ENCODE measurements at regions not wholly inside any gene's neighbourhood (a gene's known extent, or its start where the extent isn't known, plus 50 kb on each side); places are given as distances from the start of the nearest gene placed in this dataset.

DNA sequence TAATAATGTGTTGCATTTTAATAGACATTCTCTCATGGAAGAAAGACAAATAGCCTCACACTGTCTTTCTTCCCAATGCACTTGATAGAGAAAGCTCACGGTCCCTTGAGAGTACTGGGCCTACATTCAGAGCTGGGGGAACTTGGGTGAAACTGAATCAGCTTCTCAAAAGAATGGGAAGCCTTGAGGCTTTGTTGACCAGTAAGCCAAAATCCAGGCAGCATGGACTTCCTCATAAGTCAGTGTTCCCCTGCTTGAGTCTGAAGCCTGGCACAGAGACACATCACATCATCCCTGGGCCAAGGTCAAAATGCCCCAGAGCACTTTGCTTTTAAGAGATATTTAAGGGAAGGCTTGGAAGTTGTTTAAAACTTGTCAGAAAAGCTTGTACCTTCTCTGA, 302.2 kb upstream of the SALL1 start:
- H3K4me1 ChIP-seq (ENCODE audit: control insufficient read depth, insufficient read depth, low read length) = no peaks in the 10 kb centered on the region
- H3K9ac ChIP-seq (ENCODE audit: low read depth, low read length) = no peak overlapping the region
- no peaks in the 10 kb centered on the region for H3K9me3 ChIP-seq (ENCODE audit: control insufficient read depth, insufficient read depth, low read length)
- H3K27me3 ChIP-seq (ENCODE audit: control insufficient read depth, insufficient read depth, low read length) = no peaks in the 10 kb centered on the region
- no peak overlapping the region for H3K4me3 ChIP-seq (ENCODE audit: low read depth, low read length)
- no peaks in the 10 kb centered on the region for H3K36me3 ChIP-seq (ENCODE audit: control insufficient read depth, insufficient read depth, low read length)

- Histone ChIP-seq H3K36me3 (ENCODE audit: control insufficient read depth, insufficient read depth, low read length) (no peaks in the 10 kb centered on the region), H3K9ac (ENCODE audit: low read depth, low read length) (no peak overlapping the region), H3K27me3 (ENCODE audit: control insufficient read depth, insufficient read depth, low read length) (no peaks in the 10 kb centered on the region), H3K4me1 (ENCODE audit: control insufficient read depth, insufficient read depth, low read length) (no peaks in the 10 kb centered on the region), H3K4me3 (ENCODE audit: low read depth, low read length) (no peak overlapping the region), H3K9me3 (ENCODE audit: control insufficient read depth, insufficient read depth, low read length) (no peaks in the 10 kb centered on the region)
These were observed 299.8 kb upstream of the SALL1 start for GRCh38 chr16:51450909-51451308.

- H3K4me1 ChIP-seq (ENCODE audit: control insufficient read depth, insufficient read depth, low read length) = no peaks in the 10 kb centered on the region
- H3K9ac ChIP-seq (ENCODE audit: low read depth, low read length) = no peak overlapping the region
- no peak overlapping the region for H3K4me3 ChIP-seq (ENCODE audit: low read depth, low read length)
- no peaks in the 10 kb centered on the region for H3K36me3 ChIP-seq (ENCODE audit: control insufficient read depth, insufficient read depth, low read length)
- no peaks in the 10 kb centered on the region for H3K9me3 ChIP-seq (ENCODE audit: control insufficient read depth, insufficient read depth, low read length)
- H3K27me3 ChIP-seq (ENCODE audit: control insufficient read depth, insufficient read depth, low read length) = no peaks in the 10 kb centered on the region
These were observed 299.3 kb upstream of the SALL1 start for GRCh38 chr16:51450376-51450775.

DNA sequence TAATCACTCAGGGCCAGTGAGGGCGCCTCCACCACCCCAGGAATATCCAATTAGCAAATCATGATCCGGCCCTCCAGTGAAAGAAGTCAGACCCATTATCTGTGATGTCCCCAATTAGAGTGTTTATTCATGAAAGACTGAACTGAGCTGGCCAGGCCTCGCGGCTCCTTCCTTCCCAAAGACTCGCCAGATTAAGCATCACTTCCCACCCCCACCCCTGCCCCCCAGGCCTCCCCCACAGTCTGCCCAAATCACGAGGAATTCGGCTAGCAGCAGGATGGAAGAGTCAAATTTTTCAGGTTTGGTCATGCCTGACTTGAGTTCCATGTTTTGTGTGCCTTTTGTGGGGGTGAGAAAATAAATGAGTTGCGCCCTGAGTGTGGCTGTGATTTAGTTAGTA, 298.4 kb upstream of the SALL1 start:
- Histone ChIP-seq H3K4me3 (ENCODE audit: low read depth, low read length) (no peak overlapping the region), H3K36me3 (ENCODE audit: control insufficient read depth, insufficient read depth, low read length) (no peaks in the 10 kb centered on the region), H3K4me1 (ENCODE audit: control insufficient read depth, insufficient read depth, low read length) (no peaks in the 10 kb centered on the region), H3K9ac (ENCODE audit: low read depth, low read length) (no peak overlapping the region), H3K27me3 (ENCODE audit: control insufficient read depth, insufficient read depth, low read length) (no peaks in the 10 kb centered on the region), H3K9me3 (ENCODE audit: control insufficient read depth, insufficient read depth, low read length) (no peaks in the 10 kb centered on the region)

- Histone ChIP-seq H3K9me3 (ENCODE audit: control insufficient read depth, insufficient read depth, low read length) (no peaks in the 10 kb centered on the region), H3K36me3 (ENCODE audit: control insufficient read depth, insufficient read depth, low read length) (no peaks in the 10 kb centered on the region), H3K9ac (ENCODE audit: low read depth, low read length) (no peak overlapping the region), H3K4me1 (ENCODE audit: control insufficient read depth, insufficient read depth, low read length) (peaks cover 20% of the 10 kb centered on the region), H3K27me3 (ENCODE audit: control insufficient read depth, insufficient read depth, low read length) (no peaks in the 10 kb centered on the region), H3K4me3 (ENCODE audit: low read depth, low read length) (no peak overlapping the region)
These were observed 294.2 kb upstream of the SALL1 start for GRCh38 chr16:51445250-51445649.

DNA sequence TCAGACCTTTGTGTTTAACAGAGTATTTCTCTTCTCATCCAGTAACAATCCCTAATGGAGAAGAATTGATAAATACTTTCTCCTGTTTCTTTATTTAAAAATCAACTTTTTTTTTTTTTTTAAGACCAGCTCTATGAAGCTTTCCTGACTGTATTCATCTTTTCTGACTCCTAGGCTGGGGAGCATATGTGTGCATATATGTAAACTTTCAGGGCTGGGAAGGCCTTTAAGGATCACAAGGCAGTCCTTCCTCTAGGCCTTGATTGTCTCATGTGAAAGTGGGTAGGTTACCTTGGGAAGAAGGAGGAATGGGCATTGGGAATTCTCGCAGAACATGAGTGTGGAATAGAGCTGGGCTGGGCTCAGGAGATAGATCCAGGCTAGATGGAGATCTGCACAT, 292.9 kb upstream of the SALL1 start:
- no peaks in the 10 kb centered on the region for H3K27me3 ChIP-seq (ENCODE audit: control insufficient read depth, insufficient read depth, low read length)
- H3K9me3 ChIP-seq (ENCODE audit: control insufficient read depth, insufficient read depth, low read length) = no peaks in the 10 kb centered on the region
- peaks cover 28% of the 10 kb centered on the region for H3K4me1 ChIP-seq (ENCODE audit: control insufficient read depth, insufficient read depth, low read length)
- H3K36me3 ChIP-seq (ENCODE audit: control insufficient read depth, insufficient read depth, low read length) = no peaks in the 10 kb centered on the region
- no peak overlapping the region for H3K4me3 ChIP-seq (ENCODE audit: low read depth, low read length)
- no peak overlapping the region for H3K9ac ChIP-seq (ENCODE audit: low read depth, low read length)

DNA sequence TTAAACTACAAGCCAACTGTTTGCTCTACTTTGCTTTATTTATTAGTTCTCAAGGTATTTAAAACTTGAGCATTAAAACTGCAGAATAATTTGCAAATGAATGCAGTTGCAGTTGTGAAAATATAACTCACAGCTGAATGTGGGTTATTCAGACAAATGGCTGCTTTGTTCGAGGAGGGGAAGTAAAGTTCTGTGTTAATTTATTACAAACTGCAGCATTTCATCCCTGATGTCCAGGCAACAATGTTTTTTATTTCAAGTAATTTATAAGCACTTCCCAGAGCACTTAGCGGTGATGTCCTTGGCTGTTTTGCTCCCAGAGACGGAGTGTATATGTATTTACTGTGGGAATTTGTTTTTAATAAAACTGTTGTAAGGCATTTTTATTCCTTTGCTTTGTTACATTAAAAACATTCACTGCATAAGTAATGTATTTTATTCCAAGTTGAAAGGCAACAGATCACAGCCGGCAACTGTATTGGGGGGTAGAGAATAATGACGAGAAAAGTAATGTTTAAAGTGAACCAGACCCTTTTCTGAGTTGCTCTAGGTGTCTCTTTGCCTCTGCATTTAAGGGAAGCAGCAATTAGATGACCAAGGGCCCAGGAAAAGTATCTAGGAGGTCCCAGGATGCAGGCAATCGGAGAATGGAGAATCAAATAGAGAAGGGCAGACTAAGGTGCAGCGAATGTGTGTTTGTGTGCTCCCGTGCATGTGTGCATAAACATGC, 291.2 kb upstream of the SALL1 start:
- H3K27me3 ChIP-seq (ENCODE audit: control insufficient read depth, insufficient read depth, low read length) = no peaks in the 10 kb centered on the region
- peaks cover 28% of the 10 kb centered on the region for H3K4me1 ChIP-seq (ENCODE audit: control insufficient read depth, insufficient read depth, low read length)
- H3K36me3 ChIP-seq (ENCODE audit: control insufficient read depth, insufficient read depth, low read length) = no peaks in the 10 kb centered on the region
- no peak overlapping the region for H3K4me3 ChIP-seq (ENCODE audit: low read depth, low read length)
- no peaks in the 10 kb centered on the region for H3K9me3 ChIP-seq (ENCODE audit: control insufficient read depth, insufficient read depth, low read length)
- H3K9ac ChIP-seq (ENCODE audit: low read depth, low read length) = no peak overlapping the region

DNA sequence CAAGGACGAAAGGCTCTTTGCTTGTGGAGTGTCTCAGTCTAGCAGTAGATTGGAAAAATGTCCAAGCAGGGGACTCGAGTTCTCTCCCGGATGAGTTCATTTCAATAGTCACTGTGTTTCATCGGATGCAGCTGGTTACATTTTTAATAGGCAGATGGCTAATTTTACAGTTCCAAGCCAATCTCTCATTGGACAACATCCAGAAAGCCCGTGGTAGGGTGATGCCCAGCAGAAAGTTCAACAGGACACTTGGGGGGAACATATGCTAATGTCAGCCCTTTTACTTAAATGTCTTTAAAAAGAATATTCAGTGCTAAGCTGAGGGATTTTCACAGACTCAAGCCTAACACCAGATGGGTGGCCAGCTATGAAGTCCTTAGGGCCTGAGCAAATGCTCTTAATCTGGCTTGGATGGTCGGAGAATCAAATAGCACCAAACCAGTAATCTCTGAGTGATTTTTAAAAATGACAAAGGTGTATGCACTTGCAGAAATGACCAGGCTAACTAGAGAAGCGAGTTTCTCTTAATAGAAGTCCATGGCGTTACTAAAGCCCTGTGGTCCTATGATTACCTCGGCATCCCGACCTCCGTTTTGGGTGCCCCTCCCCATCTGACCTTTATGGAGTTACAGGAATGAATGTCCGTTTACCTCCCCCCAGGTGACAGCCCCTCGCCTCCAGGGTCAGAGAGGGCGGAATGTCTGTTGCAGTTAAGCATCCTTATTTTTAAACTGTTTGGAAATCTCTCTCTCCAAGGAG, 289.2 kb upstream of the SALL1 start:
- Histone ChIP-seq H3K9me3 (ENCODE audit: control insufficient read depth, insufficient read depth, low read length) (no peaks in the 10 kb centered on the region), H3K4me1 (ENCODE audit: control insufficient read depth, insufficient read depth, low read length) (peaks cover 28% of the 10 kb centered on the region), H3K36me3 (ENCODE audit: control insufficient read depth, insufficient read depth, low read length) (no peaks in the 10 kb centered on the region), H3K27me3 (ENCODE audit: control insufficient read depth, insufficient read depth, low read length) (no peaks in the 10 kb centered on the region), H3K9ac (ENCODE audit: low read depth, low read length) (no peak overlapping the region), H3K4me3 (ENCODE audit: low read depth, low read length) (peak overlapping the region; percentile 35)

DNA sequence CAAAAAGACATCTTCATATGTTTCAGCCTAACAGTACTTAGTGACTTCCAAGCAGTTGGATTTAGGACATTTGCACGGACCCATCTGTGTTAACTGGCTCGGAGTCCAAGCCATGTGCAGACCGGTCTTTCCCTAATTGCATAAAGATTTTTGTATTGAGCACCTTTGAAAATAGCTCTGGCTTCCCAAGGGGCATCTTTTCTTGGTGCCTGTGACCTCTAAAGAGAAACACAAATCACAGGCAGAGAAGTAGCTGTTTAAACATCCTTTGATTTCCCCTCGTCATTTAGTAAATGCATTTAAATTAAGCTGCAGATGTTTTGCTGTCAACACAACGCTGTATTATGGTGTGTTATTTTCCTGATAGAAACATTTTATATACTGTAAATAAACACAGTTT, 288.2 kb upstream of the SALL1 start:
- no peaks in the 10 kb centered on the region for H3K9me3 ChIP-seq (ENCODE audit: control insufficient read depth, insufficient read depth, low read length)
- no peaks in the 10 kb centered on the region for H3K36me3 ChIP-seq (ENCODE audit: control insufficient read depth, insufficient read depth, low read length)
- no peak overlapping the region for H3K4me3 ChIP-seq (ENCODE audit: low read depth, low read length)
- no peak overlapping the region for H3K9ac ChIP-seq (ENCODE audit: low read depth, low read length)
- peaks cover 28% of the 10 kb centered on the region for H3K4me1 ChIP-seq (ENCODE audit: control insufficient read depth, insufficient read depth, low read length)
- no peaks in the 10 kb centered on the region for H3K27me3 ChIP-seq (ENCODE audit: control insufficient read depth, insufficient read depth, low read length)

DNA sequence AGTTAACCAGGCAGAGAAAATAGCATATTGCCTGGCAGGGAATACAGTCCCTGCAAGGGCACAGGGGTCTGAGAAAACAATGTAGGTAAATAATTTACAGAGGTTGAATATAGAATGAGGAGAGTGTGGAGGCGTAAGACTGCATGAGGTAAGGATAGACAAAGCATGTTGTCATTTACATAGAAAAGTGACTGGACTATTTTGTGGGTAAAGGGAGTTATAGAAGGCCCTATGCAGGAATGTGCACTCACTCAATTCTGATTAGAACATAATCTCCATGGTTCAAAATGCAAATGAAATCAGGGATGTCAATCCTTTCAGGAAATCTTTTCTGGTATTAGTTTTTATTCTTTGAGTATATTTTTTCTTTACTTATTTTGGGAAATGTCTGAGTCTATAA, 285.7 kb upstream of the SALL1 start:
- no peak overlapping the region for H3K4me3 ChIP-seq (ENCODE audit: low read depth, low read length)
- H3K9me3 ChIP-seq (ENCODE audit: control insufficient read depth, insufficient read depth, low read length) = no peaks in the 10 kb centered on the region
- peaks cover 18% of the 10 kb centered on the region for H3K4me1 ChIP-seq (ENCODE audit: control insufficient read depth, insufficient read depth, low read length)
- H3K27me3 ChIP-seq (ENCODE audit: control insufficient read depth, insufficient read depth, low read length) = no peaks in the 10 kb centered on the region
- H3K9ac ChIP-seq (ENCODE audit: low read depth, low read length) = no peak overlapping the region
- no peaks in the 10 kb centered on the region for H3K36me3 ChIP-seq (ENCODE audit: control insufficient read depth, insufficient read depth, low read length)

GRCh38 chr16:51434567-51435198, 283.6 kb upstream of the SALL1 start:
- no peaks in the 10 kb centered on the region for H3K36me3 ChIP-seq (ENCODE audit: control insufficient read depth, insufficient read depth, low read length)
- H3K4me1 ChIP-seq (ENCODE audit: control insufficient read depth, insufficient read depth, low read length) = peaks cover 9% of the 10 kb centered on the region
- no peak overlapping the region for H3K4me3 ChIP-seq (ENCODE audit: low read depth, low read length)
- H3K9ac ChIP-seq (ENCODE audit: low read depth, low read length) = no peak overlapping the region
- no peaks in the 10 kb centered on the region for H3K27me3 ChIP-seq (ENCODE audit: control insufficient read depth, insufficient read depth, low read length)
- H3K9me3 ChIP-seq (ENCODE audit: control insufficient read depth, insufficient read depth, low read length) = no peaks in the 10 kb centered on the region

DNA sequence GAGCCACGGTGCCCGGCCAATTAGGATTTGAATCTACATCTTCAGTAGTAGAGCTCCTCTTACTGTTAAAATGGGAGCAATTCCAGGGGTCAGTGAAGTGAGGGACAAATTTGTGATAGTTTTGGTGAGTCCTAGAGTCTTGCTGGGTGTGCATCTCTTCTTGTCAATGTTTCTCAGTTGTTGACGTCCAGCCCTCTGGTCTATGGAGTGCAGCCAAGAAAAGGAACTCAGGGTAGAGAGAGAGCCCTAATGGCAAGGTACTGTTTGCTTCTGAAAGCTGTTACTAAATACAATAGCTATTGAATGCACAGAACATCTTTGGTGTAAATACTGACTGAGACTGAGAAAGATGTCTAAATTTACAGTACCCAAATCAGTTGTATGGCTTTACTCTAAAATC, 282.5 kb upstream of the SALL1 start:
- no peak overlapping the region for H3K4me3 ChIP-seq (ENCODE audit: low read depth, low read length)
- H3K9ac ChIP-seq (ENCODE audit: low read depth, low read length) = no peak overlapping the region
- no peaks in the 10 kb centered on the region for H3K27me3 ChIP-seq (ENCODE audit: control insufficient read depth, insufficient read depth, low read length)
- H3K4me1 ChIP-seq (ENCODE audit: control insufficient read depth, insufficient read depth, low read length) = peaks cover 7% of the 10 kb centered on the region
- no peaks in the 10 kb centered on the region for H3K9me3 ChIP-seq (ENCODE audit: control insufficient read depth, insufficient read depth, low read length)
- H3K36me3 ChIP-seq (ENCODE audit: control insufficient read depth, insufficient read depth, low read length) = no peaks in the 10 kb centered on the region

Measured in iPS-15b (cell line).